ENCODE measurements at regions not wholly inside any gene's neighbourhood (a gene's known extent, or its start where the extent isn't known, plus 50 kb on each side); places are given as distances from the start of the nearest gene placed in this dataset.
"Not testable (repeated sequence)": the region's sequence is repeated elsewhere in the genome, so short reads cannot be mapped to it uniquely, and the experiment has no call there.

DNA sequence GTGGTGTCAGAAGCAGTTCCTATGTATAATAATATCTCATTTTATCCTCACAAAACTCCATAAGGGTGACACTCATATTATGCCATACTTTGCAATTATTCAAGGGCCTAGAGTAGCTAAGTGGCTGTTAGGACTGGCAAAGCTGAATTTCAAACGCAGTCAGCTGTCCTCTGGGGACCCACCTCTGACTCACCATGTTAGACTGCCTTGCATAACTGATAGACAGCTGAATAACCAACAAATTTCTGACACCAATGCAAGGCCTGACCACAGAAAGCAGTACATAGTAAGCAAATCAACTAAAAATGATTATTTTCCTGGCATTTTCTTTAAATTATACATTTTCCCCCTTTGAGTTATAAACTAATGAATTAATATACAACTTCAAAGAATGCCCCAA, 251.6 kb upstream of the PTGER4 start:
- Mint-ChIP-seq H3K27ac (no peak overlapping the region), H3K9me3 (peaks cover 30% of the 10 kb centered on the region), H3K27me3 (ENCODE audit: low read depth) (peaks cover 4% of the 10 kb centered on the region), H3K4me1 (peaks cover 31% of the 10 kb centered on the region), H3K36me3 (peaks cover 7% of the 10 kb centered on the region), H3K4me3 (no peak overlapping the region)
- DNase-seq (ENCODE audit: low spot score in 2 of 2, unreplicated experiment in 2 of 2), result no peak
- TF ChIP-seq CTCF (IDR thresholded peaks at IDR 0.05; ENCODE audit: unreplicated experiment), result no peak

DNA sequence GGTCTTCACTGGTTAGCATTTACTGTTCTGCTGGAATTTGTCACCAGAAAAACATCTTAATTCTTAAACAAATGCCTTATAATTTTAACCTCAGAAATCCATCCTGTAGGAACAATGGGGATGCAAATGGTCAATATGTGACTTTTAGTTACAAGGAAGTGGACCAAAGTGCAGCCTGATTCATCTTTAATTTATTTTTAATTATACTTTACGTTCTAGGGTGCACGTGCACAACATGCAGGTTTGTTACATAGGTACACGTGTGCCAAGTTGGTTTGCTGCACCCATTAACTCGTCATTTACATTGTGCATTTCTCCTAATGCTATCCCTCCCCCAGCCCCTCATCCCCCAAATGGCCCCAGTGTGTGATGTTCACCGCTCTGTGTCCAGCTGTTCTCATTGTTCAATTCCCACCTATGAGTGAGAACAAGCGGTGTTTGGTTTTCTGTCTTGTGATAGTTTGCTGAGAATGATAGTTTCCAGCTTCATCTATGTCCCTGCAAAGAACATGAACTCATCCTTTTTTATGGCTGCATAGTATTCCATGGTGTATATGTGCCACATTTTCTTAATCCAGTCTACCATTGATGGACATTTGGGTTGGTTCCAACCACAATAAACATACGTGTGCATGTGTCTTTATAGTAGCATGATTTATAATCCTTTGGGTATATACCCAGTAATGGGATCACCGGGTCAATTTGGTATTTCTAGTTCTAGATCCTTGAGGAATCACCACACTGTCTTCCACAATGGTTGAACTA, 262.5 kb upstream of the PTGER4 start:
- H3K27ac Mint-ChIP-seq, result not testable (repeated sequence)

DNA sequence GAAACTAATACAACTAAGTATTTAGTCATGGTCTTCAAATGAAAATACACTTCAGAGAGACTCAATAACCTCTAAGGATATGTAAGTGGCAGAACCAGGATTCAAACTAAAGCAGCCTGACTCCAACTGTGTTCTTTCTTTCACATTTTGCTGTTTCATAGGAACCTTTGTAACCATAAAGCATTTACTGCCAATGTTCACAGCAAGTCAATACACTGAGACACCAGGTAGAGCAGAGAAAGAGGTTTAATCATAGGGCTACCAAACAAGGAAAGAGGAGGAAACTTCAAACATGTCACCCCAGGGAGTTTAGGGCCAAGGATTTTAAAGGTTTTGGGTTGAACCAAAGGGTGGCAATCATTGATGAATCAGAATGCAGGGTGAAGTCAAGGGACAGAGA, 263.1 kb upstream of the PTGER4 start:
- Mint-ChIP-seq H3K4me1 (no peaks in the 10 kb centered on the region), H3K36me3 (peaks cover 8% of the 10 kb centered on the region), H3K9me3 (peaks cover 33% of the 10 kb centered on the region), H3K4me3 (no peak overlapping the region), H3K27me3 (ENCODE audit: low read depth) (no peaks in the 10 kb centered on the region), H3K27ac (no peak overlapping the region)
- DNase-seq (ENCODE audit: low spot score in 2 of 2, unreplicated experiment in 2 of 2), result no peak
- TF ChIP-seq CTCF (IDR thresholded peaks at IDR 0.05; ENCODE audit: unreplicated experiment), result no peak

More for the DNA sequence above, 262.5 kb upstream of the PTGER4 start:
- Mint-ChIP-seq H3K9me3 (peaks cover 40% of the 10 kb centered on the region), H3K36me3 (peaks cover 12% of the 10 kb centered on the region)
- H3K27me3 Mint-ChIP-seq (ENCODE audit: low read depth); H3K4me1 Mint-ChIP-seq; H3K4me3 Mint-ChIP-seq; DNase-seq (ENCODE audit: low spot score in 2 of 2, unreplicated experiment in 2 of 2): not testable (repeated sequence)

- peaks cover 6% of the 10 kb centered on the region for H3K36me3 Mint-ChIP-seq
- no peak overlapping the region for H3K4me3 Mint-ChIP-seq
- DNase-seq (ENCODE audit: low spot score in 2 of 2, unreplicated experiment in 2 of 2), result no peak
- H3K9me3 Mint-ChIP-seq, result peaks cover 28% of the 10 kb centered on the region
- H3K27ac Mint-ChIP-seq, result no peak overlapping the region
- H3K4me1 Mint-ChIP-seq, result peaks cover 3% of the 10 kb centered on the region
- TF ChIP-seq CTCF (IDR thresholded peaks at IDR 0.05; ENCODE audit: unreplicated experiment), result no peak
- no peaks in the 10 kb centered on the region for H3K27me3 Mint-ChIP-seq (ENCODE audit: low read depth)
These were observed 263.6 kb upstream of the PTGER4 start for GRCh38 chr5:40416098-40416497.

DNA sequence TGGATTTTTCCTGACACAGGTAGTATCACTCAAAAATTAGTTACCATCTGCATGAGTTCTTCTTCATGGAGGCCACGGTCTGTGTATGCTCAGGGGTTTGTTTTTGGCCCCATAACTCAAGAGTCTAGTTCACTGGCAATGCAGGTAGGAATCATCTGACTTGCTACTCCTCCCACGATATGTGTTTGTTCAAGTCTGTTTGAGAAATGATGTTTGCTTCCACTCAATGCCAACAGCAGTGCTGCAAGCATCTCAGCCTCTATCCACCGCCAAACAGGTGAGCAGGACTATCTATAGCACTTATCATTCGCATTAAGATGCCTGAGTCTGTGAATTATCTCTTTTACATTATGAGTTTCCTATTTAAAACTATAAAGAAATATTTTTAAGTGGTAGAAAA, 264.8 kb upstream of the PTGER4 start:
- H3K4me1 Mint-ChIP-seq, result peaks cover 13% of the 10 kb centered on the region
- TF ChIP-seq CTCF (IDR thresholded peaks at IDR 0.05; ENCODE audit: unreplicated experiment), result no peak
- peaks cover 19% of the 10 kb centered on the region for H3K9me3 Mint-ChIP-seq
- peaks cover 4% of the 10 kb centered on the region for H3K36me3 Mint-ChIP-seq
- no peak overlapping the region for H3K27ac Mint-ChIP-seq
- H3K4me3 Mint-ChIP-seq, result no peak overlapping the region
- H3K27me3 Mint-ChIP-seq (ENCODE audit: low read depth), result no peaks in the 10 kb centered on the region
- no peak for DNase-seq (ENCODE audit: low spot score in 2 of 2, unreplicated experiment in 2 of 2)

- no peak overlapping the region for H3K27ac Mint-ChIP-seq
- H3K36me3 Mint-ChIP-seq, result peaks cover under 1% of the 10 kb centered on the region
- H3K4me3 Mint-ChIP-seq, result no peak overlapping the region
- no peaks in the 10 kb centered on the region for H3K27me3 Mint-ChIP-seq (ENCODE audit: low read depth)
- H3K9me3 Mint-ChIP-seq, result peaks cover 10% of the 10 kb centered on the region
- peaks cover 18% of the 10 kb centered on the region for H3K4me1 Mint-ChIP-seq
- no peak for TF ChIP-seq CTCF (IDR thresholded peaks at IDR 0.05; ENCODE audit: unreplicated experiment)
- DNase-seq (ENCODE audit: low spot score in 2 of 2, unreplicated experiment in 2 of 2), result no peak
These were observed 266.0 kb upstream of the PTGER4 start for GRCh38 chr5:40413743-40414142.

Data from mesothelial cell of epicardium (in vitro differentiated cells).